ENCODE measurements at regions not wholly inside any gene's neighbourhood (a gene's known extent, or its start where the extent isn't known, plus 50 kb on each side); places are given as distances from the start of the nearest gene placed in this dataset.

GRCh38 chr18:41324934-41325333, 630.1 kb upstream of the PIK3C3 start:
- TF ChIP-seq EZH2phosphoT487 (IDR thresholded peaks at IDR 0.05; ENCODE audit: borderline replicate concordance, low read length) (no peak), EZH2 (IDR thresholded peaks at IDR 0.05; ENCODE audit: low read length, unreplicated experiment) (no peak), CTCF (conservative IDR thresholded peaks at IDR 0.05; ENCODE audit: low read depth, low read length) (no peak)
